Progenitor cell of endocrine pancreas (in vitro differentiated cells): ENCODE measurements at regions not wholly inside any gene's neighbourhood (a gene's known extent, or its start where the extent isn't known, plus 50 kb on each side); places are given as distances from the start of the nearest gene placed in this dataset.

Experiments used
- DNase-seq: peaks from one replicate; pipeline ENCODE4 v3.0.0; 2021; ENCODE audit warnings: low spot score; ENCODE audit not compliant: unreplicated experiment
- H3K27ac Mint-ChIP-seq: 2 replicates; pipeline ENCODE4 v1.8.0; 2021; ENCODE audit warnings: mild to moderate bottlenecking, moderate library complexity, mixed read lengths
- H3K27me3 Mint-ChIP-seq: 2 replicates; pipeline ENCODE4 v1.8.0; 2021; ENCODE audit warnings: mixed read lengths
- H3K36me3 Mint-ChIP-seq: 2 replicates; pipeline ENCODE4 v1.8.0; 2022; ENCODE audit warnings: mixed read lengths; ENCODE audit not compliant: insufficient read depth
- H3K4me1 Mint-ChIP-seq: 2 replicates; pipeline ENCODE4 v1.8.0; 2021; ENCODE audit warnings: low read depth, mixed read lengths
- H3K4me3 Mint-ChIP-seq: 2 replicates; pipeline ENCODE4 v1.8.0; 2021; ENCODE audit warnings: low read depth, mild to moderate bottlenecking, moderate library complexity, mixed read lengths
- H3K9me3 Mint-ChIP-seq: 2 replicates; pipeline ENCODE4 v1.8.0; 2021; ENCODE audit warnings: low read depth, mixed read lengths
- CTCF ChIP-seq: fragments of 200-600 bp; sonication (generic); IDR thresholded peaks from one replicate; pipeline ENCODE4 v1.5.0; 2021; ENCODE audit warnings: antibody characterized with exemption, mild to moderate bottlenecking; ENCODE audit not compliant: unreplicated experiment

- H3K36me3 Mint-ChIP-seq, result no peaks in the 10 kb centered on the region
- no peak overlapping the region for H3K4me3 Mint-ChIP-seq
- TF ChIP-seq CTCF, result no peak
- H3K27me3 Mint-ChIP-seq, result no peaks in the 10 kb centered on the region
- H3K27ac Mint-ChIP-seq, result no peak overlapping the region
- peaks cover 23% of the 10 kb centered on the region for H3K4me1 Mint-ChIP-seq
- DNase-seq, result no peak
- no peaks in the 10 kb centered on the region for H3K9me3 Mint-ChIP-seq
These were observed 274.1 kb upstream of the C9orf72 start for GRCh38 chr9:27847380-27847779.

DNA sequence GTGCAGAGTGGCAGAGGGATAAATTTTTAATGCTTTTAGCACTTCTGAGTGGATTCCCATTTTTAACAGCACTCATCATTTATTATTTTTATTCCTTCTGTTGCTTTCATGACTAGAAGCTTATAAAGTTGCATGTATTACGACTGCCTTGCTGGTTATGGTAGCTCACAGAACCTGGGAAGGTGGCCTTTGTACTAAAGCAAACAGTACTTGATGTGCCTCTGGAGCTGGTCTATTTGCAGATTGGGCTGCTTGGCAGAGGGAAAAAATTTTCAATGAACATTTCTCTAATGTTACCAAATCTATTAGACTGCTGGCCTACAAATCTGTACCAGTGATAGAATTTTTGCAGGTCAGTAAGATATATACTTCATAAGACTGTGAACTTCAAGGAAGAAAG, 274.5 kb upstream of the C9orf72 start:
- Mint-ChIP-seq H3K27me3 (no peaks in the 10 kb centered on the region), H3K36me3 (no peaks in the 10 kb centered on the region), H3K4me1 (peaks cover 20% of the 10 kb centered on the region), H3K4me3 (no peak overlapping the region), H3K9me3 (no peaks in the 10 kb centered on the region), H3K27ac (no peak overlapping the region)
- no peak for DNase-seq
- no peak for TF ChIP-seq CTCF

DNA sequence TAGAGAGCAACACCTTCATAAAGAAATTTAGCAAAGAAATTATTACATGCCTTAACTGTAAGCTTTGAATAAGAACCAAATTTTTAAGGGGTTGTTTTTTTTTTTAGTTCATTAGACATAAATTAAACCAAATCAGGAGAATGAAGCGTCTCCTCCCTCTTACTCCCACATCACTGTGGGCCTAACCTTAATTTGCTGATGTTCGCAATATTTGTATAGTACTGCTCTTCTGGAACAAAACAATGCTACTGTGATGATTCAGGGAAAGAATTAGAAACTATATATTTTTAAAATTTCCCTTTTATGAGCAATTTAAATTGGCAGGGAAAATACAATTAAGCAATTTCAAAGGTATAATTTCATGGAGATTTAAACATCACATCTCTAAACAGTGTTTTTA, 275.0 kb upstream of the C9orf72 start:
- Mint-ChIP-seq H3K9me3 (no peaks in the 10 kb centered on the region), H3K4me1 (peaks cover 20% of the 10 kb centered on the region), H3K4me3 (no peak overlapping the region), H3K27me3 (no peaks in the 10 kb centered on the region), H3K27ac (no peak overlapping the region), H3K36me3 (no peaks in the 10 kb centered on the region)
- no peak for DNase-seq
- no peak for TF ChIP-seq CTCF

- no peak for TF ChIP-seq CTCF
- Mint-ChIP-seq H3K27me3 (no peaks in the 10 kb centered on the region), H3K4me1 (peaks cover 18% of the 10 kb centered on the region), H3K9me3 (no peaks in the 10 kb centered on the region), H3K36me3 (no peaks in the 10 kb centered on the region), H3K27ac (no peak overlapping the region), H3K4me3 (no peak overlapping the region)
- no peak for DNase-seq
These were observed 278.6 kb upstream of the C9orf72 start for GRCh38 chr9:27851858-27852257.

DNA sequence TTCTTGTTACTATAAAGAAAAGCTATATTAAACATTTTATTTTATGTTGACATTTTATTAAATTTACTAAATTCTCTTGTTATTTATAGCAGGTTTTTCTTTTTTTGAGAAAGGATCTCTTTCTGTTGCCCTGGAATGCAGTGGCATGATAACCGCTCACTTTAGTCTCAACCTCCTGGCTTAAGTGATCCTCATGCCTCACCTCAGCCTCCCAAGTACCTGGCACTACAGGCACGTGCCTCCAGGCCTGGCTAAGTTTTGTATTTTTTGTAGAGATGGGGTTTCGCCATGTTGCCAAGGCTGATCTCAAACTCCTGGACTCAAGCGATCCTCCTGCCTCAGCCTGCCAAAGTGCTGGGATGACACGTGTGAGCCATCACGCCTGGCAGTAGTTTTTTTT, 280.2 kb upstream of the C9orf72 start:
- Mint-ChIP-seq H3K27ac (no peak overlapping the region), H3K27me3 (no peaks in the 10 kb centered on the region), H3K4me3 (no peak overlapping the region), H3K36me3 (no peaks in the 10 kb centered on the region), H3K9me3 (peaks cover 7% of the 10 kb centered on the region), H3K4me1 (peaks cover 10% of the 10 kb centered on the region)
- no peak for DNase-seq
- no peak for TF ChIP-seq CTCF

GRCh38 chr9:27856054-27856453, 282.8 kb upstream of the C9orf72 start:
- TF ChIP-seq CTCF, result no peak
- no peak for DNase-seq
- no peak overlapping the region for H3K27ac Mint-ChIP-seq
- no peak overlapping the region for H3K4me3 Mint-ChIP-seq
- no peaks in the 10 kb centered on the region for H3K36me3 Mint-ChIP-seq
- no peaks in the 10 kb centered on the region for H3K27me3 Mint-ChIP-seq
- peaks cover 8% of the 10 kb centered on the region for H3K4me1 Mint-ChIP-seq
- peaks cover 7% of the 10 kb centered on the region for H3K9me3 Mint-ChIP-seq
